ENCODE measurements at regions not wholly inside any gene's neighbourhood (a gene's known extent, or its start where the extent isn't known, plus 50 kb on each side); places are given as distances from the start of the nearest gene placed in this dataset.

- TF ChIP-seq POLR2A (IDR thresholded peaks at IDR 0.05; ENCODE audit: low read length) (no peak), GATA1 (IDR thresholded peaks at IDR 0.05; ENCODE audit: low read depth, low read length) (no peak)
Measured at GRCh38 chr16:86906623-86907022, 328.3 kb downstream of the FOXL1 start.

Data from erythroblast (primary cell).